ENCODE measurements at regions not wholly inside any gene's neighbourhood (a gene's known extent, or its start where the extent isn't known, plus 50 kb on each side); places are given as distances from the start of the nearest gene placed in this dataset.

GRCh38 chr6:165823609-165824326 is 160.7 kb upstream of the PDE10A start:
- no peak overlapping the region for H3K4me3 ChIP-seq (ENCODE audit: low read length)
- H3K27me3 ChIP-seq (ENCODE audit: low read length), result peaks cover 21% of the 10 kb centered on the region
- intact Hi-C loops (cut with micrococcal nuclease), result no loop called here
- ATAC-seq (no peak), DNase-seq (no peak)
- H3K4me1 ChIP-seq (ENCODE audit: insufficient read depth, low read length), result no peaks in the 10 kb centered on the region
- CTCF ChIA-PET, result no interaction called here
- POLR2A ChIA-PET (ENCODE audit: unreplicated experiment), result no interaction called here
- H3K9ac ChIP-seq (ENCODE audit: low read length), result no peak overlapping the region
- H3K9me2 ChIP-seq (replicated peaks; ENCODE audit: low read length), result no peaks in the 10 kb centered on the region
- no TSS peak for BruUV-seq (replicated peaks)
- no peaks in the 10 kb centered on the region for H3K79me2 ChIP-seq (ENCODE audit: low read length)
- no peaks in the 10 kb centered on the region for H4K20me1 ChIP-seq (ENCODE audit: low read length)
- no peaks in the 10 kb centered on the region for H3F3A ChIP-seq (ENCODE audit: low read length, unreplicated experiment)
- H3K27ac ChIP-seq (ENCODE audit: low read length), result no peak overlapping the region
- TF ChIP-seq CTCF (conservative IDR thresholded peaks at IDR 0.05; ENCODE audit: low read depth, low read length), result no peak
- TF ChIP-seq EZH2 (IDR thresholded peaks at IDR 0.05; ENCODE audit: low read length, unreplicated experiment), result no peak
- no peak for TF ChIP-seq EZH2phosphoT487 (IDR thresholded peaks at IDR 0.05; ENCODE audit: borderline replicate concordance, low read length)
- H2AFZ ChIP-seq (ENCODE audit: low read length), result no peak overlapping the region
- H3K9me3 ChIP-seq (ENCODE audit: low read length), result no peaks in the 10 kb centered on the region
- H3K36me3 ChIP-seq (ENCODE audit: low read depth, low read length), result no peaks in the 10 kb centered on the region
- no peak overlapping the region for H3K4me2 ChIP-seq (ENCODE audit: low read length)

- no peak overlapping the region for H3K9ac ChIP-seq (ENCODE audit: low read length)
- H3K79me2 ChIP-seq (ENCODE audit: low read length), result no peaks in the 10 kb centered on the region
- ChIA-PET CTCF (no interaction called here), POLR2A (ENCODE audit: unreplicated experiment) (no interaction called here)
- no peaks in the 10 kb centered on the region for H4K20me1 ChIP-seq (ENCODE audit: low read length)
- H3K27ac ChIP-seq (ENCODE audit: low read length), result no peak overlapping the region
- H3K9me3 ChIP-seq (ENCODE audit: low read length), result no peaks in the 10 kb centered on the region
- no peak overlapping the region for H3K4me2 ChIP-seq (ENCODE audit: low read length)
- H3K9me2 ChIP-seq (replicated peaks; ENCODE audit: low read length), result no peaks in the 10 kb centered on the region
- no peak for TF ChIP-seq EZH2phosphoT487 (IDR thresholded peaks at IDR 0.05; ENCODE audit: borderline replicate concordance, low read length)
- TF ChIP-seq EZH2 (IDR thresholded peaks at IDR 0.05; ENCODE audit: low read length, unreplicated experiment), result no peak
- no peak for TF ChIP-seq CTCF (conservative IDR thresholded peaks at IDR 0.05; ENCODE audit: low read depth, low read length)
- H2AFZ ChIP-seq (ENCODE audit: low read length), result no peak overlapping the region
- H3K4me3 ChIP-seq (ENCODE audit: low read length), result no peak overlapping the region
- intact Hi-C loops (cut with micrococcal nuclease), result no loop called here
- peaks cover 32% of the 10 kb centered on the region for H3K27me3 ChIP-seq (ENCODE audit: low read length)
- no peaks in the 10 kb centered on the region for H3F3A ChIP-seq (ENCODE audit: low read length, unreplicated experiment)
- H3K36me3 ChIP-seq (ENCODE audit: low read depth, low read length), result no peaks in the 10 kb centered on the region
- no peaks in the 10 kb centered on the region for H3K4me1 ChIP-seq (ENCODE audit: insufficient read depth, low read length)
- BruUV-seq (replicated peaks), result no TSS peak
- no peak for ATAC-seq
- DNase-seq, result no peak
Measured at GRCh38 chr6:165822501-165822900, 159.5 kb upstream of the PDE10A start.

GRCh38 chr6:165821754-165822153 is 158.7 kb upstream of the PDE10A start:
- ATAC-seq (no peak), DNase-seq (peak; percentile 30)
- Histone ChIP-seq H3F3A (ENCODE audit: low read length, unreplicated experiment) (no peaks in the 10 kb centered on the region), H3K4me1 (ENCODE audit: insufficient read depth, low read length) (no peaks in the 10 kb centered on the region), H3K9me3 (ENCODE audit: low read length) (no peaks in the 10 kb centered on the region), H3K4me2 (ENCODE audit: low read length) (no peak overlapping the region), H3K27me3 (ENCODE audit: low read length) (peaks cover 32% of the 10 kb centered on the region), H3K9ac (ENCODE audit: low read length) (no peak overlapping the region), H3K79me2 (ENCODE audit: low read length) (no peaks in the 10 kb centered on the region), H3K9me2 (replicated peaks; ENCODE audit: low read length) (no peaks in the 10 kb centered on the region), H3K4me3 (ENCODE audit: low read length) (no peak overlapping the region), H3K27ac (ENCODE audit: low read length) (no peak overlapping the region), H2AFZ (ENCODE audit: low read length) (no peak overlapping the region), H4K20me1 (ENCODE audit: low read length) (no peaks in the 10 kb centered on the region), H3K36me3 (ENCODE audit: low read depth, low read length) (no peaks in the 10 kb centered on the region)
- no TSS peak for BruUV-seq (replicated peaks)
- ChIA-PET CTCF (no interaction called here), POLR2A (ENCODE audit: unreplicated experiment) (no interaction called here)
- intact Hi-C loops (cut with micrococcal nuclease), result no loop called here
- TF ChIP-seq CTCF (conservative IDR thresholded peaks at IDR 0.05; ENCODE audit: low read depth, low read length) (no peak), EZH2phosphoT487 (IDR thresholded peaks at IDR 0.05; ENCODE audit: borderline replicate concordance, low read length) (no peak), EZH2 (IDR thresholded peaks at IDR 0.05; ENCODE audit: low read length, unreplicated experiment) (no peak)
